ENCODE measurements at regions not wholly inside any gene's neighbourhood (a gene's known extent, or its start where the extent isn't known, plus 50 kb on each side); places are given as distances from the start of the nearest gene placed in this dataset.

DNA sequence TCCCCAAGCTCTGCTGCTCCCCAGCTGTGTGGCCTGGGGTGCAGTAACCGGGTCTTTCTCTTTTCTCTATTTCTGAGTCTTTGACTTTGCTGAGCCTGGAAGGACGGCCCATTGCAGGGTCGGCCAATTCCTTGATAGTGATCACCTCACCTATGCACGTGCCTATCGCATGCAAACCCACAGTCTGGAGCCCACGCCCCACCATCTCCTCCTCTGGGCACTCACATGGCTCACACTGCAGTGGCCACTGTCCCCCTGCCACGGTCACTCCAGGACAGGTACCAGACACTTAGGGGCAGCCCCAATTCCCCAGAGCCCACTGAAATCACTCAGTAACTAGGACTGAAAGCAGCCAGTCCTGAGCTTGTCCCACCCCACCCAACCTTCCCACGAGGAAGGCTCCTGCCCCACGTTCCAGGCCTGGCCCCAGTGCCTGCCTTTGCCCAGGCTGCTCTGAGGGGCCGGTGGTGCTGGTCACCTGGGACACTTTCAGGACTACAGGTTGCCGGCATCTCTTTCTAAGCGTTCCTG lies 137.6 kb downstream of the TEX29 start:
- Histone ChIP-seq H3K9me3 (ENCODE audit: low read depth, low read length) (no peaks in the 10 kb centered on the region), H3K27me3 (ENCODE audit: insufficient read depth, low read length) (no peaks in the 10 kb centered on the region), H3K4me3 (ENCODE audit: low read length) (no peak overlapping the region)

DNA sequence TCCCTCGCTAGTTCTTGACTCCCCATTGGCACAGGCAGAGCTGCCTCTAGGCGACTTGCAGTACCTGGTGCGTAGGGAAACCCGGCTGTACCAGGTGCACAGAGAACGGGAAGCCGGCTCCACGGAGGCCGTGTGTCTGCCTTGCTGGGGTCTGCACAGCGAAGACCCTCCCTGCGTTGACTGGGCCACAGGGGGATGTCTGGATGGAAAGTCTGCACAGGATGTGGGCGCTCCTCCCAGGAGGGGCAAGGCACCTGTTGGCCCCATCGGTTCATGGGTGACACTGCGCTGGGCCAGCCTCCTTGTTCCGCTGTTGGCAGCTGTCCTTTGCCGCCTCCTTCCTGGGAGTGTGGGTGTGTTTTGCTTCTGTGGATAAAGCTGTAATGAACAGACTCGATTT lies 138.3 kb downstream of the TEX29 start:
- no peaks in the 10 kb centered on the region for H3K9me3 ChIP-seq (ENCODE audit: low read depth, low read length)
- no peaks in the 10 kb centered on the region for H3K4me1 ChIP-seq (ENCODE audit: insufficient read depth, low read length)
- no peak overlapping the region for H3K4me3 ChIP-seq (ENCODE audit: low read length)
- H3K27me3 ChIP-seq (ENCODE audit: insufficient read depth, low read length) = no peaks in the 10 kb centered on the region

More for the DNA sequence above, 137.6 kb downstream of the TEX29 start:
- no peaks in the 10 kb centered on the region for H3K4me1 ChIP-seq (ENCODE audit: insufficient read depth, low read length)

DNA sequence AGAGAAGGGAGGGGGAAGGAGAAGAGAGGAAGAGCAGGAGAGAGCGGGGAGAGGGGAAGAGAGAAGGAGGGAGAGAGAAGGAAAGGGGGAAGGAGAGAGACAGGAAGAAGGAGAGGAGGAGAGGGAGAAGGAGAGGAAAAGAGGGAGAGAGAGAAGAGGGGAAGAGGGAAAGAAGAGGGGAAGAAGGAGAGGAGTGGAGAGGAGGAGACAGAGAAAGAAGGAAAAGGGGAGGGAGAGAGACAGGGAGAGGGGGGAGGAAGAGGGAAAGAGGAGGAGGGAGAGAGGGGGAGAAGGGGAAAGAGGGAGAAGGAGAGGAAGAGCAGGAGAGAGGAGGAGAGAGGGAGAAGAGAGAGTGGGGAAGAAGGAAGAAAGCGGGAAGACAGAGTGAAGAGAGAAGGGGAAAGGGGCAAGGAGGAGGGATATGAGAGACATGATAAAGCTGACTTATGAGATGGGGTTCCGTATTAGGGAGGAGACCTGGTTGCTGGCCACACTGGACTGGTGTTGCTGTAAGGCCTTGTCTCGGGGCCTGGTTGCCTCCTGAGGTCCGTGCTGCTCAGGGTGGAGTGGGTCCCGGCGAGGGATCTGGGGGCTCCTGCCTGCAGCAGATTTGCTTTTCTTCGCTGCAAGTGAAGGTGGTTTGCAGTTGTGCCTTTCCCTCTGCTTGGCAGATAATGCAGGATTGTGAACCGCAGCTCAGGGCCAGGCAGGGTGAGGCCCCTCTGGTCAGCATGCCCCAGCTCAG lies 139.5 kb downstream of the TEX29 start:
- no peak overlapping the region for H3K4me3 ChIP-seq (ENCODE audit: low read length)
- no peaks in the 10 kb centered on the region for H3K4me1 ChIP-seq (ENCODE audit: insufficient read depth, low read length)
- H3K27me3 ChIP-seq (ENCODE audit: insufficient read depth, low read length) = no peaks in the 10 kb centered on the region

DNA sequence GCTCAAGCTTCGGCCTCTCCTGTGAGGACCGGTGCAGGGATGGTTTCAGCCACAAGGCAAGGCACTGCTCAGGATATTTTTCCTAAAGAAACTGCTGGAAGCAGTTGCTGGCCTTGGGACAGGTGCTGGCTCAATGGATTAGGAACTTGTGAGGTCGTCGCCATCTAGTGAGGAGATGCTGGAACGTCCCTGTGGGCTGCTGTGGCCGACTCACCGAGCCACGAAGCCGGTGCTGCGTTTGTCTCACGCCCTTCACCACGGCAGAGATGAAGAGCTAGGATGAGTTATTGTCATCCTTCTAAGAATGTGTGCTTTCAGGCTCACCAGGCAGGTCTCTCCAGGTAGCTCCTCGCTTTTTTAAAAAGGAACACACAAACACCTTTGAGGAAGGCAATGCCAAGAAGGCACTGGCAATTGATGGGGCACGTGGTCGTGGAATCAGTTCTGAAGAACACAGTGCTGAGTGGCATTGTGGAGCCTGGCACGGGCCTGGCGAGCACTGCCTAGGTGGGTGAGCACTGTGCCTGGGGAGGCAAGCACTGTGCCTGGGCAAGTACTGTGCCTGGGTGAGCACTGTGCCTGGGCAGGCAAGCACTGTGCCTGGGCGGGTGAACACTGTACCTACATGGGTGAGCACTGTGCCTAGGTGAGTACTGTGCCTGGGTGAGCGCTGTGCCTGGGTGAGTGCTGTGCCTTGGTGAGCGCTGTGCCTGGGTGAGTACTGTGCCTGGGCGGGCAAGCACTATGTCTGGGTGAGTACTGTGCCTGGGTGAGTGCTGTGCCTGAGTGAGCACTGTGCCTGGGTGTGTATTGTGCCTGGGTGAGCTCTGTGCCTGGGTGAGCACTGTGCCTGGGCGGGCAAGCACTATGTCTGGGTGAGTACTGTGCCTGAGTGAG lies 140.4 kb downstream of the TEX29 start:
- H3K9me3 ChIP-seq (ENCODE audit: low read depth, low read length) = no peaks in the 10 kb centered on the region
- no peaks in the 10 kb centered on the region for H3K4me1 ChIP-seq (ENCODE audit: insufficient read depth, low read length)
- no peaks in the 10 kb centered on the region for H3K27me3 ChIP-seq (ENCODE audit: insufficient read depth, low read length)
- no peak overlapping the region for H3K4me3 ChIP-seq (ENCODE audit: low read length)

More for the DNA sequence above, 139.5 kb downstream of the TEX29 start:
- no peaks in the 10 kb centered on the region for H3K9me3 ChIP-seq (ENCODE audit: low read depth, low read length)

GRCh38 chr13:111461445-111462149 lies 141.2 kb downstream of the TEX29 start:
- Histone ChIP-seq H3K4me3 (ENCODE audit: low read length) (no peak overlapping the region), H3K4me1 (ENCODE audit: insufficient read depth, low read length) (no peaks in the 10 kb centered on the region), H3K9me3 (ENCODE audit: low read depth, low read length) (no peaks in the 10 kb centered on the region), H3K27me3 (ENCODE audit: insufficient read depth, low read length) (no peaks in the 10 kb centered on the region)

- H3K9me3 ChIP-seq (ENCODE audit: low read depth, low read length) = no peaks in the 10 kb centered on the region
- H3K27me3 ChIP-seq (ENCODE audit: insufficient read depth, low read length) = no peaks in the 10 kb centered on the region
- H3K4me1 ChIP-seq (ENCODE audit: insufficient read depth, low read length) = no peaks in the 10 kb centered on the region
- no peak overlapping the region for H3K4me3 ChIP-seq (ENCODE audit: low read length)
Measured at GRCh38 chr13:111462221-111462764, 141.9 kb downstream of the TEX29 start.

DNA sequence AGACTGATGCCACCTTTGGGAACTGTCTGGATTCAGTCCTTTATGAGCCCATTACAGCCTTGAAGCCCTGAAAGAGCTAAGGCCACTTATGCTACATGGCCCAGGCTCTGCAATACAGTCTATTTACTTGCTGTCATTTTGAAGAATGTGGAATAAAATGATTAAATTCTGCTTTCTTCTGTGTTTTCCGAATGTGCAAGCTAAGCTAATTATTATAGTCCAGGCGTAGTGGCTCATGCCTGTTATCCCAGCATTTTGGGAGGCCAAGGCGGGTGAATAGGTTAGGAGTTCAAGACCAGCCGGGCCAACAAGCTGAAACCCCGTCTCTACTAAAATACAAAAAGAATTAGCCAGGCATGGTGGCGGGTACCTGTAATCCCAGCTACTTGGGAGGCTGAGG lies 142.5 kb downstream of the TEX29 start:
- no peaks in the 10 kb centered on the region for H3K9me3 ChIP-seq (ENCODE audit: low read depth, low read length)
- H3K4me3 ChIP-seq (ENCODE audit: low read length) = no peak overlapping the region
- no peaks in the 10 kb centered on the region for H3K4me1 ChIP-seq (ENCODE audit: insufficient read depth, low read length)
- no peaks in the 10 kb centered on the region for H3K27me3 ChIP-seq (ENCODE audit: insufficient read depth, low read length)

DNA sequence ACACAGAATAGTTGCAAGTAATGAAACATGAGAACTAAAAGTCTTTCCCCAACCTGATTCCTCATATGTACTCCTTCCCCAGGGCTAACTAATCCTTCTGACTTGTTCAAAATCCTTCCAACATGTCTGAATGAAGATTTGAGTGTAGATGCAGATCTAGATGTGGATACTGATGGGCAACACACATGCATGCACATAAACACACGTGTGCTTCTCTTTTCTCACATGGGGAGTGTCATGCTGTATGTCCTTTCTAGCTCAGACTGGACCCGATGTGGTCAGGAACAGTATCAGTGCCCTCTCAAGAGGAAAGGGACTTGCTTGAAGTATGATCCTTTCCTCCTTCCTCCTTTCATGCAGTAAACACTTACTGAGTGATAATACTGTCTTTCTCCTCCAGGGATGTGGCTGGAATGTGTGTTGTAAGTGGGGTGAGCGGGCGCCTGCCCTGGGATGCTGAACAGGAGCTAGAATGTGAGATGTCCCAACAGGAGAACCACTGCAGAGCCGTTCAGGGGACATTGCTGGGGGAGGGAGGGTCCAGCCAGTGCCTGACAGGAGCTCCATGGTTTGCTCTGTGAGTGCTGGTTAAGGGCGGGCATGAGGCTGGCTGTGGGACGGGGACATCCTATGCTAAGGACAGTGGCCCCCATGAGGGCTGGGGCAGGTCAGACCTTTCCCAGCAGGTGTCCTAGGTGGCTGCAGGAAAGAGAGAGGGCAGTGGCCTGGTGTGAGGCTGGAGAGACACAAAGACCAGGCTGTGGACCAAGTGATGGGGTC lies 146.9 kb downstream of the TEX29 start:
- H3K27me3 ChIP-seq (ENCODE audit: insufficient read depth, low read length) = no peaks in the 10 kb centered on the region
- no peaks in the 10 kb centered on the region for H3K4me1 ChIP-seq (ENCODE audit: insufficient read depth, low read length)
- H3K4me3 ChIP-seq (ENCODE audit: low read length) = no peak overlapping the region
- H3K9me3 ChIP-seq (ENCODE audit: low read depth, low read length) = no peaks in the 10 kb centered on the region

GRCh38 chr13:111468037-111468959 lies 147.9 kb downstream of the TEX29 start:
- Histone ChIP-seq H3K27me3 (ENCODE audit: insufficient read depth, low read length) (no peaks in the 10 kb centered on the region), H3K4me1 (ENCODE audit: insufficient read depth, low read length) (no peaks in the 10 kb centered on the region), H3K4me3 (ENCODE audit: low read length) (no peak overlapping the region), H3K9me3 (ENCODE audit: low read depth, low read length) (no peaks in the 10 kb centered on the region)

GRCh38 chr13:111469450-111469849 lies 149.0 kb downstream of the TEX29 start:
- H3K9me3 ChIP-seq (ENCODE audit: low read depth, low read length) = no peaks in the 10 kb centered on the region
- no peaks in the 10 kb centered on the region for H3K4me1 ChIP-seq (ENCODE audit: insufficient read depth, low read length)
- no peak overlapping the region for H3K4me3 ChIP-seq (ENCODE audit: low read length)
- H3K27me3 ChIP-seq (ENCODE audit: insufficient read depth, low read length) = no peaks in the 10 kb centered on the region

DNA sequence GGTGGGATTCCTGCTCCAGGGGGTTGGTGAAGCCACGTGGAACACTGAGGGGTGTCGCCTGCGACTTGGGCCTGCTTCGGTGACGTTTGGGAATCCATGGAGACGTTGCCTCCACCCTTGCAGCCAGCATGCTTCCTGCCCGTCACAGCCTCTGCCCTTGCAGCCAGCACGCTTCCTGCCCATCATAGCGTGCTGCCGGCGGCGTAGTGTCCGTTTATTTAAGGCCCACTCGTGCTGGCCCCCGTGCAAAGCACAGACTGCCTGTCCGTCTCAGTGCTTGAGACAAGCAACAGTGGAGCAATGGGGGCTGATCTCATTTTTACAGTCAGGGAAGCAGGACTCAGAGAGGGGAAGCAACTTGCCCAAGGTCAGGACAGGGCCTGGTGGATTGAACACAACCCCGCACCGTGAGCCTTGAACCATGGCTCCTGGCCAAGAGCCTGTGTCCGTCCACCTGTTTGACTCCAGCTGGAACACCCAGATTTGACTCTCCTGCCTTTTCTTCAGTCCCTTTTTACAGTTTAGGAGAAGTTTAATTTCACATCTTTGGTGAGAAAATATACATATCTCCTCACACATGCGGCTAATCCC lies 149.6 kb downstream of the TEX29 start:
- H3K27me3 ChIP-seq (ENCODE audit: insufficient read depth, low read length) = no peaks in the 10 kb centered on the region
- H3K4me1 ChIP-seq (ENCODE audit: insufficient read depth, low read length) = no peaks in the 10 kb centered on the region
- no peak overlapping the region for H3K4me3 ChIP-seq (ENCODE audit: low read length)
- no peaks in the 10 kb centered on the region for H3K9me3 ChIP-seq (ENCODE audit: low read depth, low read length)

DNA sequence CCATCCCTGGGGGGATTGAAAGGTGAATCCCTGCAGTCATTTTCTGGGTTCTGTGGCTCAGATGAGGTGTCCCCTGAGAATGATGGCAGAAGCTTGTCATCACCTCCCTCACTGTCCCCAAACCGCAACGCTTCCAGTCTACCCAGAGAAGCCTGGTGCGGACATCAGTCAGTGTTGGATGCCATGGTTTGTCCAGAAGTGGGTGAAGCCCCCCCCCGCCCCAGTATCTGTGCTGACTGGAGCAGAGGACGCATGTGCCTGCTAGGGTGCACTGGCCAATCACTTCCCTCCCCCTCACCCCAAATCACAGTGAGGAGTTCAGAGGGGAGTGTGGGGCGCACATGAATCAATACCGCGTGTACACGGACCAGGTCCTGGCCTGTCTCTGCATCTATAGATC lies 150.5 kb downstream of the TEX29 start:
- Histone ChIP-seq H3K4me1 (ENCODE audit: insufficient read depth, low read length) (no peaks in the 10 kb centered on the region), H3K9me3 (ENCODE audit: low read depth, low read length) (no peaks in the 10 kb centered on the region), H3K4me3 (ENCODE audit: low read length) (no peak overlapping the region), H3K27me3 (ENCODE audit: insufficient read depth, low read length) (no peaks in the 10 kb centered on the region)

DNA sequence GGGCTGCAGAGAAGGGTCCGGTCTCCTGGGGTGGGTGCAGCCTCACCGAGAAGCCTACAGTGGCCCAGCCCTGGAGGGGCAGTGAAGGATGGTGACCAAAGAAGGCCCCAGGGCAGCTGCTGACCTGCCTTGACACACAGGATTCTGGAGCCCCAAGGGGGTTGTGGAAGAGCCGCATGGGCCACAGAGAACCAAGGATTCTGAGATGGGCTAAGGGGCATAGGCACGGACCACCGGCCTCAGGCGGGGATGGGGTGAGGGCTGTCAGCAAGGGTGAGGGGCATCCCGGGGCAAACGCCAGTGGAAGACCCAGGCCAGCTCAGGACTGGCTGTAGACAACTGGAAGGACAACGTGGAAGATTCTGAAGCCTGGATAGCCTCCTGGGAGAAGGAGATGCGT lies 151.6 kb downstream of the TEX29 start:
- H3K27me3 ChIP-seq (ENCODE audit: insufficient read depth, low read length) = no peaks in the 10 kb centered on the region
- H3K9me3 ChIP-seq (ENCODE audit: low read depth, low read length) = no peaks in the 10 kb centered on the region
- H3K4me1 ChIP-seq (ENCODE audit: insufficient read depth, low read length) = no peaks in the 10 kb centered on the region

More for the DNA sequence above, 151.6 kb downstream of the TEX29 start:
- no peak overlapping the region for H3K4me3 ChIP-seq (ENCODE audit: low read length)

Measured in mononuclear cell (primary cell).